B cell (primary cell): ENCODE measurements at regions not wholly inside any gene's neighbourhood (a gene's known extent, or its start where the extent isn't known, plus 50 kb on each side); places are given as distances from the start of the nearest gene placed in this dataset.

Source experiments
- CTCF ChIP-seq: fragments of 200-600 bp; IDR thresholded peaks from one replicate; pipeline ENCODE4 v1.8.0; 2022; ENCODE audit warnings: antibody characterized with exemption, mild to moderate bottlenecking
- EZH2 ChIP-seq: IDR thresholded peaks from 2 replicates; pipeline ENCODE4 v1.6.1; 2012; ENCODE audit warnings: borderline replicate concordance, low read depth, mild to moderate bottlenecking, moderate library complexity, low read length; ENCODE audit not compliant: insufficient read depth, poor library complexity, severe bottlenecking

GRCh38 chr2:101549371-101549770 is 74.5 kb upstream of the RFX8 start:
- no peak for TF ChIP-seq CTCF
- no peak for TF ChIP-seq EZH2
